ENCODE measurements at regions not wholly inside any gene's neighbourhood (a gene's known extent, or its start where the extent isn't known, plus 50 kb on each side); places are given as distances from the start of the nearest gene placed in this dataset.

DNA sequence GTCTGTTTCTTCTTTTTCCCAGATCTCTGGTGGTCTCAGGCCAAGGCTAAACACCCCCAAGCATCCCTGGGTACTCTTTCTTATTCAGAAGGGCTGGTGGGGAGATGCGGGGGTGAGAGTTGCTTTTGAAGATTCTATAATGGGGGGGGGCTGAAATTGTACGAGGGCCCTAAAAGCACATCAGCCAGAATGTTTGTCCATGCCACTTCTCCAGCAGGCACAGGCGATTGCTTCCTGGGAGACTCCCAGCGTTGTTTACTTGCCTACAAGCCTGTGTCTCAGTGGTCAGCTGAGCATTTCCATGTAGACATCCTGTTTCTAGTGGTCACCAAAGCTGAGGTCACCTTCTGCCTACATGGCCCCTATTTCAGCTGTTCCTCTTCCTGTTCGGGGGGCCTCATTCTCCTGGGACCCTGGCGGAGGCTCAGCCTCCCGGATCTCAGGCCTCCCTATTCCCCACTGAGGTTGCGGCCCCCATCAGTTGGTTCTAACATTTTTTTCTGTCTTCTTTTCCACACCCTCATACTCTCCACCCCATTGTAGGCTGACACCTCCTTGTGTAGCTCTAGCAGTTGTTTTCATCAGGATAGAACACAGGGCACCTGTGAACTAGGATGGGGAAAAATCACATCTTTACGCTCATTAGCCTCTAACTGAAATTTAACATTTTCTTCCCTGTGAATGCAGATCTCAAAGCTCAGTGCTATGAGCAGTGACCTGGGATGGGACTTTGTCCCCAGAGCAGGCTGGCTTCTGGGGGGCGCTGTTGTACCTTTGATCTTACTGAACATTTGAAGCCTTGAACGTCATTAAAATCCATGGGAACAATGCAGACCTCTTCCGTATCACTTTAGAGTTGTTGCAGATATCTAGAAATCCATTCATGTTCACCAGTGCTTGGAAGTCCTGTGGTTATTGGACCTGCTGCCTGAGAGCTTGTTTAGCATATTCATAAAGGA is 286.5 kb downstream of the GLRX3 start:
- no peak for TF ChIP-seq CTCF (IDR thresholded peaks at IDR 0.05; ENCODE audit: low read depth, low read length)
- no peak for TF ChIP-seq EZH2phosphoT487 (IDR thresholded peaks at IDR 0.05; ENCODE audit: low read depth)

Measured in OCI-LY3 (cell line).